ENCODE measurements at regions not wholly inside any gene's neighbourhood (a gene's known extent, or its start where the extent isn't known, plus 50 kb on each side); places are given as distances from the start of the nearest gene placed in this dataset.

DNA sequence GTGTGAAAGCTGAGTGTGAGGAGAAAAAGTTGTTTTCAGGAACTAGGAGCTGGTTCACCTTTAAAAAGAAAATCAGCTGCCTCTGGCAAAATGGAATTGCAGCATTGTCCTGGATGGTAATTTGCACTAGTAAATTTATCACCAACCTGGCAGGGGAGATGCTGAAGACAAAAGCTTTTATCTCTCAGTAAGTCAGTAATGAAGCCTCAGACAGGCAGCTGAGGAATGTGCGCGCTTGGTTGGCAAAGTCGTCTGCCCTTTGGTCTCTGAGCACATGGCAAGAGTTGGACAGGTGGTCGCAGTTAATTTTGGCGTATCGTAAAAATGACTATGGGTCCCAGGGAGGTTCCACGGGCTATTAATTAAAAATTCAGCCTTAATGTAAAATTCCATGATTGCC is 131.9 kb downstream of the BACH1 start:
- H3K27me3 ChIP-seq (ENCODE audit: control insufficient read depth, insufficient read depth, low read length) = no peaks in the 10 kb centered on the region
- no peaks in the 10 kb centered on the region for H4K20me1 ChIP-seq (ENCODE audit: insufficient read depth, low read length)
- dilution Hi-C loops (cut with HindIII; ENCODE audit: low sequenced_read_pairs, unreplicated experiment) (no loop called here), intact Hi-C loops (cut with micrococcal nuclease) (loop anchor here (5.0 kb wide), 1 partner anchor 48 kb away; no protein-coding TSS in a partner anchor), in situ Hi-C loops (cut with MboI; ENCODE audit: low sequenced_read_pairs) (no loop called here)
- no peak overlapping the region for H2BK15ac ChIP-seq (ENCODE audit: low read depth, low read length)
- H2AFZ ChIP-seq (replicated peaks; ENCODE audit: low read length, poor library complexity) = no peak overlapping the region
- H3K4me1 ChIP-seq (ENCODE audit: control insufficient read depth, insufficient read depth, low read length) = peaks cover 10% of the 10 kb centered on the region
- H3K36me3 ChIP-seq (ENCODE audit: control insufficient read depth, insufficient read depth, low read length) = no peaks in the 10 kb centered on the region
- 90% methylated on average over 3 of the region's 7 CpGs; no CpG with 5 or more reads in 1 of the 2 experiments for WGBS, 2 experiments (ENCODE audit: extremely low coverage in 2 of 2, insufficient read length in 1 of 2)
- H3K56ac ChIP-seq (ENCODE audit: extremely low read depth, insufficient read depth, low read length) = no peak overlapping the region
- no peak overlapping the region for H3K4ac ChIP-seq (ENCODE audit: low read depth, low read length)
- peak overlapping the region; percentile 29; the same call in 1 of the 2 replicates for H4K5ac ChIP-seq (ENCODE audit: low read depth, low read length)
- H2BK20ac ChIP-seq (ENCODE audit: low read depth, low read length) = no peak overlapping the region
- DNase-seq = no peak
- H2AK9ac ChIP-seq (replicated peaks; ENCODE audit: low read depth, low read length, poor library complexity) = no peak overlapping the region
- H3K27ac ChIP-seq (ENCODE audit: insufficient read depth, low read length) = no peak overlapping the region
- H3K79me1 ChIP-seq (ENCODE audit: low read depth in 1 of 2, low read length in 2 of 2) = peaks cover 4 to 7% of the 10 kb centered on the region in 2 experiments; a peak in 3 of 4 replicates
- no peak overlapping the region for H3K14ac ChIP-seq (replicated peaks; ENCODE audit: low read depth, low read length)
- no peak overlapping the region for H2BK5ac ChIP-seq (ENCODE audit: low read depth, low read length, poor library complexity, severe bottlenecking)
- no peak overlapping the region for H3K4me3 ChIP-seq (ENCODE audit: insufficient read depth, low read depth, low read length)
- H2BK120ac ChIP-seq (ENCODE audit: low read depth, low read length) = no peak overlapping the region
- no peak overlapping the region for H4K91ac ChIP-seq (ENCODE audit: insufficient read depth, low read depth, low read length)
- no peak for TF ChIP-seq POLR2A (IDR thresholded peaks at IDR 0.05; ENCODE audit: low read depth, low read length)
- CTCF ChIA-PET = no interaction called here
- no peak overlapping the region for H4K8ac ChIP-seq (ENCODE audit: low read depth in 2 of 2, low read length in 2 of 2)
- no peak overlapping the region for H3K23ac ChIP-seq (ENCODE audit: low read depth, low read length)
- H2AK5ac ChIP-seq (ENCODE audit: low read depth, low read length) = no peak overlapping the region
- POLR2A ChIA-PET (ENCODE audit: unreplicated experiment) = interaction anchor here (0.7 kb wide), 1 partner anchor 344 kb away, joined by 4 read pairs; no protein-coding TSS in a partner anchor
- H3K9ac ChIP-seq (ENCODE audit: low read depth, low read length) = no peak overlapping the region
- H3K4me2 ChIP-seq (ENCODE audit: low read depth, low read length) = no peak overlapping the region
- H3K9me3 ChIP-seq (ENCODE audit: control insufficient read depth, insufficient read depth, low read length) = no peaks in the 10 kb centered on the region
- no peak for ATAC-seq (ENCODE audit: low read depth)
- H3K18ac ChIP-seq (ENCODE audit: low read depth, low read length) = no peak overlapping the region
- BruUV-seq (replicated peaks) = no TSS peak
- H3K9me1 ChIP-seq (ENCODE audit: insufficient read depth, low read length) = no peaks in the 10 kb centered on the region
